ENCODE measurements at regions not wholly inside any gene's neighbourhood (a gene's known extent, or its start where the extent isn't known, plus 50 kb on each side); places are given as distances from the start of the nearest gene placed in this dataset.

- TF ChIP-seq CTCF (IDR thresholded peaks at IDR 0.05) (no peak), ZFX (IDR thresholded peaks at IDR 0.05; ENCODE audit: borderline replicate concordance) (no peak)
Measured at GRCh38 chr20:57856658-57857057, 146.8 kb upstream of the PMEPA1 start.

Data from 22Rv1 (cell line).